Stimulated activated CD4-positive, alpha-beta T cell treated with anti-CD3 and anti-CD28 coated beads, TNF-alpha, amount 100 ng/mL, for 4 hours (primary cell): ENCODE measurements at regions not wholly inside any gene's neighbourhood (a gene's known extent, or its start where the extent isn't known, plus 50 kb on each side); places are given as distances from the start of the nearest gene placed in this dataset.

ENCODE experiments used
- DNase-seq, 3 experiments: peaks; one replicate each; pipeline ENCODE4 v3.0.0-alpha.2; 2020; ENCODE audit warnings: low read depth in 3 of 3

DNA sequence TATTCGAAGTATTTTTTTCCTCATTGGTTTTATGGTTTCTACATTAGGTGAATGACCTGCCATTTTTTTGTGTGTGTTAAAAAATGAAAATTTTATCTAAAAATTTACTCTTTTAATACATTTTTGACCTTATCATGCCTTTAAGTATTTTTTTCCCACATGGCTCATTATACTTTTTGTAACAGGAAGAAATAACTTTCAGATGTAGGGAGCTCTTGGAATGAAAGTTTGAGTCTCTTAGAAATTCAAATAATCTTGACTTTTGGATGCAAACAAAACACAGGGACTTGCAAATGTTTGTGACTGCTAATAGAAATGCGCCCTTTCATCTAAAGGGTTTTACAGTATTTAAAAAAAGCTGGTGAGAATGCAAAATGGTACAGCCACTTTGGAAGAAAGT is 457.9 kb downstream of the KLF5 start:
- no peak for DNase-seq

DNA sequence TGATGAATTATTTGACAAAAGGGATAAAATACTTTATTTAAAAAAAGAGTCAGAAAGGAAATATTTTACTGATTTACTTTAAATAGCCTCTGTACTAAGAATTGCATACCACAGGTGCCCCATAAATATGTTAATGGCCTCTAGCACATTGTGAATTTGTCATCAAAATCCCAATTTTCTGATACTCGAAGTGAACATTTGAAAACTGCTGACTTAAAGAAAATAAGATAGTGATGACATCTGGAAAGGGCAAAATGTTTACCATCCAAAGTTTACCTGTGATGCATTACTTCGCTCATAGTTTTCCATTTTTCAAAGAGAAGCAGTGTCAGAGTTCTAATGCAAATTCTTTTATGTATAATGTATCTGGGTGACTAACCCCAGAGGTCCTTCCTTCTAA is 455.4 kb downstream of the KLF5 start:
- DNase-seq, result no peak

DNA sequence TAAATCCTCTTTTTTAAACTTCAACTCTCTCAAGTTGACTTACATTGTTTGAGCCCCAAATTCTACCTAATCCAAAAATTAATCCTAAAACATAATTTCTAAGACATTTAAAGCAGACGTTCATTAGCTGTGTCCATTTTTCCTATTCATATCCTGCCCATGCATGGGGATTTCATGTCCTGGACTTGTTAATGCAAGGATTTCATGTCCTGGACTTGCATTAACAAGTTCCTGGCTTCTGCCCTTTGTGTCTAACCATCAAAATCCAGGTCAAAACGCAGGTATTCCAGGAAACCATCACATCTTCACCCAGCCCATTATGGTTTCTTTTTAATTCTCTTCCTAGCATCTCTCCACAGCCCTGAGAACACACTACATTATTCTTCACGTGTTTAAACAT is 454.9 kb downstream of the KLF5 start:
- no peak for DNase-seq

DNA sequence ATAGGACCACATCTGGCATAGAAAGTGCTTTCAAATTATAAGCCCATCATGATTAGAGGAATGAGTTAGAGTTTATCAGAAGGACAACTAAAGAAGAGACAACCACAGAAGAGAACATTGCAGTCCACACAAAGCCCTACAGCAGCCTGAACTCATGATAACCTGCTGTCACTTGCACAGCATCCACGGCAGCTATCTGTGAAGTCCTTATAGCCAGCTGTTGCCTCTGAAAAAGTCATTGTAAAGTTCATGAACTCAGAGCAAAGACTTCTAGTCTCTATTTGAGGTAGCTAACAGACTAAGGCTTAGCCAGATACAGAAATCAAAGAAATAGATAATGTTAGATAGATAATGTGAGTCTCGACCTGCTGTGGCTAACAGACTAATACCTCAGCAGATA is 450.0 kb downstream of the KLF5 start:
- DNase-seq, result no peak

DNA sequence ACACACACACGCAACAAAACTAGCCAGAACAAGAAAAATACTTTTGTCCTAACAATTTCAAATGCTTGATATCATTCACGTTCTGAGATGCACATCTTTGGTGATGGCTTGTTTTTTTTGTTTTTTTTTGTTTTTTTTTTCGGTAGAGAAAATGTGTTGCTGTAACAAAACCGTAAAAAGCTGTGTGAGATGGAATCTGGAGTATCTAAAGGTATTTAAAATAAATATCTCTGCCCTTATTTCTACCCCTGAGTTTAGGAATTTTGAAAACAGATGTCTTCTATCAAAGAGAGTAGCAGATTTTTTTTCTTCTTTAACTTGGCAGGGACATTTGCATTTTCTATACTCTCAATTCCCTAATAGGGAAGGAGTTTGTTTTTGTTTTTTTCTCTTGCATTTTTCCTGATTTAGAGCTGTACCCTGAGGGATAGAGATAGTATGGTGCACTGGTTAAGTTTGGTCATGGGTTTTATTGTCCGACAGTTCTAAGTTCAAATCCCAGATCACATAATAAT is 446.6 kb downstream of the KLF5 start:
- DNase-seq, result no peak

DNA sequence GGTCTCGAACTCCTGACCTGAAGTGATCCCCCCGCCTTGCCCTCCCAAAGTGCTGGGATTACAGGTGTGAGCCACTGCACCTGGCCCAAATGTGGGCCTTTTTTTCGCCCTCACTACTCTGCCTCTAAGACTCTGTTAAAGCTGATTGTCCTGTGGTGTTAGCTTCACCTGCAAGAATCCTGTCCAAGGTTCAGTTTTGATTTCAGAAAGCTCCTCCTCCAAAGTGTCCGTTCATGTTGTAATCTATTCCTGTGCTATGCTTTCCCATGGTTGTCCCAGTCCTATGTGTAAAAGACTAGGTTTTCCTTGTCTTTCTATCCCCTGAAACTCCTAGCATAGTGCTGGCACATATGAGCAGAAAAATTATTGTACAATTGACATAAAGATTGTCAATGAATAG is 440.9 kb downstream of the KLF5 start:
- no peak for DNase-seq

DNA sequence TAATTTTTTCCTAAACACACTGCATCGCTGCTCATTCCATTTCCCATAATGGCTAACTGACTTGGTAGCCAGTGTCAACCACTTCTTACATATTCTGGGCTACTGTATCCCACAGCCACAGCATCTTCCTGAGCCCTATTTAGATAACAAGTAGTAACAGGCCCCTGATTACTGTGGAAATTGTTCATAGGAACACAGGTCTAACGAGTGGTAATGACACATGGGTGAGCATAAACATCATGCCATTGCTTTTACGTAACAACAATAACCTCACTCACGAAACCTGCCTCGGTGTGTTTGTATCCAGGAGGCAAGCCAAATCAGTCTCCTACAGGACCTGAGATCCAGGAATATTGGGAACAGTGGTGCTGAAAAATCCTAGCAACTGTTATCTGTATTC is 438.6 kb downstream of the KLF5 start:
- DNase-seq, result no peak

DNA sequence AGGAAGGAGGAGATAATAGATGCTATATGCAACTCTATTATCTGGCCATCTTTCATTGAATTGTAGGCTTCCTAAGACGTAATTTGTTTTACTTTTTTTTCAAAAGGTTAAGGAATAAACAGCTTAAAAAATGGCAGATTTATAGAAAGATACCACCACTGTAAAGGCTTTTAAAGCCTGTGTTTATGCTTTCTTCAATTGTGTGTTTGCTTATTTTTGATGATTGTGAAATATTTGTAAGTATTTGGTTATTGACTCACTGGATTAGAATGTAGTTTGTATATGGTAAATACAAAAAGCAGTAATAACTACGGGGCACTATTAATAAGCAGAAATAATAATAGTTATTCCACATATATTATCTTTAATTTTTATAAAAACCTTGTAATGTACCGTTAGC is 437.9 kb downstream of the KLF5 start:
- DNase-seq, result no peak

DNA sequence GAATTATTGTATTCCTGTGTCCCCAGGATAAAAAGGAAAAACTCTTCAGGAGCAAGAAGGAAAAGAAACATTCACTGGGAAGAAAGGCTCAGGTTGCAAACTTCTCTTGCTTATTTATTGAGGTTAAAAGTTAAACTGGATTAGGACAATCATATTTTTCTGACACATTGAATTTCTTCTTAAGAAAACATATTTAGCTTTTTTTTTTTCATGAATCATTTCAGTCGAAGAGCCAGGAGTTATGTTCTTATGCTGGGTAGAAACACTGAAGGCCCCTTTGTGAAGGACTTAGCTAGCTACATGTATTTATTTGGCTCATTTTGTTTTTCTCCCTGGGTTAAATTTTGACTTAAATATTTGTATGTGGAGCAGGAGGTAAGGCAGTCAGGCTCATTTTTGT is 434.0 kb downstream of the KLF5 start:
- no peak for DNase-seq

DNA sequence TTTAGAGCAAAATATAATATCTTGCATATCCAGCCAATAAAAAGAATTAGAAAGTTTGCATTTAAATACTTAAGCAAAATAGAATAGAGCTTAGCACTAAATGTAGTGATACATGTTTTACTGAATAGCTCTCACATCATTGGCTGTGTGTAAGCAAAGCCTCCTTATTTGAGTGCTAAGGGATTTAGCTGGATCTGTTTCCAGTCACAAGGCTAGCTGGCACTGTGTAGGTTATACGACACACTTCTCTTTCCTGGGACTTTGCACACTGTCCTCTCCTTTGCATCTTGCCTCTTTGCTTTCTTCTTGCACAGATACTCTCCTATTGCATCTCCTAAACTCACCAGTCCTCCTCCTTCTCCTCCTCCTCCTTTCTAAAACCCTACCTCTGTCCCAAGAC is 423.8 kb downstream of the KLF5 start:
- no peak for DNase-seq

DNA sequence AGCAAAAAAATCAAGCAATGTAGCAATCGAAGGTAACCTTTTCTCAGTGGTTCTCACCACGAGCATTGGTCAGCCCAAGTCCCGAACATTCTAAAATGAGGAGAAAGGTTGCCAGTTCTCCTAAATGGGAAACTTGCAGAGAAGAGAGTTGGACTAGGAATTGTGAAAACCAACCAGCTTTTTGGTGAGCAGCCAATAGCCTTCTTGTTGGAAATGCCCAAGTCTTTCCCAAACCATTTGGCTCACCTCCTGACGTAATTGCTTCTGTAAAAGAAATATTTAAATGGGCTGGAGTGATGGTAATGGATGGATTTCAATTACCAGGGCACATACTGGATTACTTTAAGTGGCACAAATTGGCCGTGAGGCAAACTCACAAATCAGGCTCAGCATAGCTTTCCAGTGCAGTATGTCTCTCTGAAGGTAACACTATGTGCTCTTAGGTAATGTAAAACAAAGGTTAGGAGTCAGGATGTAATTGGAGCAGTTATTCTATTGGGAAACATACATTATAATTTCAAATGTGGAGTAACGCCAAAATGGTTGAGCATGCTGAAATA is 423.2 kb downstream of the KLF5 start:
- DNase-seq, result no peak

DNA sequence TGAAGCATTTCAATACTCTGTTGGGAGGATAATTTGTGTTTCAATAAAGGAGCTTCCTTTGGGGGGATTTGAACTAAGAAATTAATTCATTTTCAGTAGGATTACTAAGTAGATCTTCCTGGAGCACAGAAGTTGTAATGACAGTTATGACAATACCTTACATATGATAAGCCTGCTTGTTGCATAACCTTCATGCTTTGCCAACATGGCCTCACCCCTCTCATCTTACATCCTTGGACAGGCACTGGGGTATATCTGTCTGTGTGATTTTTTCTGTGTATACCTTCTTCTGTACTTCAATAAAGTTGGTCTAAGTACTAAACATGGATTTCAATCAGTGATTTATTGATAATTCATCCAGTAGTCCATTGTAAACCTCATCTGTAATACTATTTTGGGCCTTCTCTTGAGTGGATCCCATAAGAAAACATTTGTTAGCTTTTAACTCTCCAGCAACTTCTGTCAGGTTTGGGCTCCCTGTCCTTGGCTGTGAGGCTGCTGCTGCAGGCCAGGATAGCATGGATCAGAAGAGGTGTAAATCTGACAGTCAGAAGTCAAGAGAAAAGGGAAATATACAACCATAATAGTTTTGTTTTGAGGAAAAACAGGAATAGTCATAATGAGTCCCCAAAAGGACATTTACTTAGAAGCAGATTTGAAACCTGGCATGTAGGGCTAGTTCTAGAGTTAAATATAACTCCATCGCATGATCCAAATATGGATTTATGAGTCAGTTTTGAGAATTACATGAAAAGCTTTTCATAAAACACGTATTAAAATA is 422.2 kb downstream of the KLF5 start:
- no peak for DNase-seq

DNA sequence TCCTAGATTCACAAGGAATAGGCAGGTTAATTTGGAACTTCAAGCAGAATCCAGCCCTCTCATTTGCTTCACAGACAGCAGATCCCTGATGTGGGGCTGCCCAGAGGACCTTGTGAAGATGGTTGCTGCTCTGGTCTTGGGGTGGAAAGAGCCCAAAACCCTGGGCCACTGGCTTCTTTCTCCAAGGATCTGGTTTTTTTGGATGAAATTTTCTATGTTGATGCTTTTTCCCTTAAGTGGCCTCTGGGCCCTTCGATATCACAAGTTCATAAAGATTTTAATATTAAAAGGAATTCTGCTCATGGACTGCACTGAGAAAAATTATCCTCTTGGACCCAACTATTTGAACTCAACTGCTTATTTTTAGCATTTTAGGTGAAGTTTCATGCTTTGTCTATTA is 421.1 kb downstream of the KLF5 start:
- no peak for DNase-seq

DNA sequence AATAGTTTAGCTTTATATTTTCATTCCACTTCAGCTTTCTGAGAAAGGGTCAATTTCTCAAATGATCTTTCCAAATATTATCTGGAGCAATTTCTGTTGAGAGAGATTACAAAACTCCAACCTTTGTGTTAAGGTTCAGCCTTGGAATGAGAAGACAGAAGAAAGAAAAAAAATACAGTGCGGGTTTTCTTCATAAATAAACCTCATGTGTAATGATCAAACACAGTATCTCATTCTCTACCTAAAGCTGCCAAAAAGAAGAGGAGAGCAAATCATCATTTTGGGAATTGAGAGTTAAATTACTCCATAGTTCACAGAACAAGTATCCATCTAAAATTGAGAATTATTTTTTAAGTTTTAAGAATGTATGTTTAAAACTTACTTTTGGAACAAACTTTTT is 420.5 kb downstream of the KLF5 start:
- DNase-seq, result no peak

DNA sequence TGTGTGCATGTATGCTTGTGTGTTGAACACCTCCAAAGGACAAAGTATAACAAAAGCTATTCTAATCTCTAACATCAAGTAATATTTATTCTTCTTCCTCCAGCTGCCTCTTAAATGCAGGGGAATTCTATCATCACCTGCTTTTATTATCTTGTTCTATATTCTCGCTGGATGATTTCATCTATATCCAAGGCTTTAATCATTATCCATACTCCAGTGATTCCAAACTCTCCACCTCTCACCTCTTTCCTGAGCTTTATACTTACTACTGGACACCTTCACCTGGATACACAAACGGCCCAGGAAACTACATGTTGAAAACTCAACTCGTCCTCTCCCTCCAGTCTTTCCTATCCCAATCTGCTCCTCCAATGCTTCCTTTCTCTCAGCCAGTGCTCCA is 418.6 kb downstream of the KLF5 start:
- no peak for DNase-seq

DNA sequence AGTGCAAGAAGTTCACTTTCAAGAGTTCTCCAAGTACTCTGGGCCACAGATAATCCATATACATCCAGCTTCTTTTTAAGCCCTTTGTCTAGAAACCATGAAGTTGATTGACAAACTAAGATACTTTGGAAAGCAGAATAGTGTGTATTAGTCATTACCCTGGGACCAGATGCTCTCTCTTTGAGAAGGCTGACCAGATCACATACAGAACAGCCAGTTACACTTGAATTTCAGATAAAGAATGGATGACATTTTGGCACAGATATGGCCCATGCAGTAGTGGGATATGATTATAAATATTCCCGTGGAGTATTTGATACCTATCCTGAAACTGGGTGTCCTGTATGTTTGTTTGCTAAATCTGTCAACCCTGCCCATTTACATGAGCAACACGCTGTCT is 414.2 kb downstream of the KLF5 start:
- no peak for DNase-seq

DNA sequence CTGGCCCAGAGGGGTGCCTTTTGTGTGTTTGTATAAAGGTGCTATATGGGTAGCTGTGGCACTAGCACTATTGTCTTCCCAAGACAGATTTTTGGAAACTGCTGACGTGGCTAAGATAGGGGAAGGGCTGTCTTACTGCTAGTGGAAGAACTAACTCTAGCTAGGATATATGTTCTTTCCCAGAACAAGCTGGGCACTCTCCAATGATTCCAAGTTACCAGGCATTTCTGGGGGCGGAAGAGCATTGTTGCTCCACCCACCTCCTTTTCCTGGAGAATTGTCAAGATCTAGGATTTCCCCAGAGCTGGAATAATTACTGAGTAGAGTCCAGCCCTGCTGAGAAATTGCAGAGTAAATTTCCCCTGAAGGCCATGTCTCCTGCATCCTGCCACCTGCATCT is 408.3 kb downstream of the KLF5 start:
- DNase-seq, result no peak

DNA sequence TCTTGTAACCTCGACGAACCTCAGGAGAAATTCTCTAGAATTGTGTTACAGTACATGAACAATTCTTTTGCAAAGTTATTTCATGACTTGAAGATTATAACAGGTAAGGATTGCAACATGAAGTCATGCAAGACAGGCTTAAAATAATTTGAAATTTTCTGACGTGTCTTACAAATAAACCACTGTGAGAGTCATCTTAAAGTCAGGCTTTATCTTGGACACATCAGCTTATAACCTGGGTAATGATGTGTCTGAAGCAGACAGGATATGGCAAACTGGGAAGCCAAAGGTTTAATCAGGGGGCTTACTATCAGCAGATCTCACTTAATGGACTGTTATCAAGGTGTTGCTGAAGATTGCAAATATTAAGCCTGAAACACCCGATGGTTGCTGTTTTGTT is 407.8 kb downstream of the KLF5 start:
- DNase-seq, result no peak

DNA sequence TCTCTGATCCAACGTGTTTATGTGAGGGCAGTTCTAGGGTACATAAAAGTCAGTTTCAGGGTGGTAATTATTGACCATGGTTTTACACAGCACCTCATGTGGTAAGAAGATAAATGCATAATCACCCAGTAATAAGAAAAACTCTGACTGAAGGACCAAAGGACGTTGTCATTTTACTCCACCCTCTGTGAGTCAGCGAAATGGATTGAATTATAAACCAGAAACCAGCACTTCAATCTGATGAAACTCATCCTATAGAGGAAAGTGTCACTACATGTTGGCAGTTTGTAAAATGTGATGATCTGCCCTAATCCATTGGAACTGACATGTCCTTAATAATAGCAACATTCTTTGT is 406.8 kb downstream of the KLF5 start:
- DNase-seq, result no peak

DNA sequence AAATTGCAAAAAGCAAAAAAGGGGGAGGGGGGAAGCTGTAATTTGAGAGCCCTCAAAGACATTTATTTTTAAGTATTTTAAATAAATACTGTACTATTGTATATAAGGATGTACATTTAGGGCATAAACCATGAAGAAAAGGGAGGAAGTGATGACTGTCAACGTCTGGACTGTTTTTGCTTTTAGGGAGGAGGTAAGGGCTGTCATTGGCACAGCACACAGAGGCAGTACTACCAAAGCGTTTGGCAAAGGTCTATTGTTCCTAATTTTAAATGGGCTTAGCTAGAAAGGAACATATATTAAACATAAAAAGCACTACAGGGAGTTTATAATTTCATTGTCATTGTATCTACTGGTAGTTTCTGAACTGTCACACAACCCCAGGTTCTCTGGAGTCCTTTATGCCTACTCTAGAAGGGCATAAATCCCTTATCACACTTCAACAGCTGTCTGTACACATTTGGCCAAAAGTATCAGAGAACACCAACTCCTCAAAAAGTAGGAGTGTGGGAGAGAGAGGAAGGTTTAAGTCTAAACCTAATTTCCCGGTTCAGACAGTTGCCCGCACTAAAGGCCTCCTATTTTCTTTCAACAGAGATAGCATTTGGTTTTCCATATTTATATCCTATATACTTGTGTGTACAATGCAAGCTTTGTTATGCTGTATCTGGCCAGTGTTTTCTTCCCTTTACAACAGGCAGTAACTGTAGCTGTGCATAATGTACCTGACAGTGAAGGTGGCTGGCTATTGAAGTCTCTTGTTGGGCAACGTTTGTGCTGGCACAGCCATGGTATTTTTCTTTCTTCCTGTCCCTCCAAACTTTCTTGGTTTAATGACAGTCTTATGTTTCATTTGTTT is 406.2 kb downstream of the KLF5 start:
- DNase-seq, result no peak

DNA sequence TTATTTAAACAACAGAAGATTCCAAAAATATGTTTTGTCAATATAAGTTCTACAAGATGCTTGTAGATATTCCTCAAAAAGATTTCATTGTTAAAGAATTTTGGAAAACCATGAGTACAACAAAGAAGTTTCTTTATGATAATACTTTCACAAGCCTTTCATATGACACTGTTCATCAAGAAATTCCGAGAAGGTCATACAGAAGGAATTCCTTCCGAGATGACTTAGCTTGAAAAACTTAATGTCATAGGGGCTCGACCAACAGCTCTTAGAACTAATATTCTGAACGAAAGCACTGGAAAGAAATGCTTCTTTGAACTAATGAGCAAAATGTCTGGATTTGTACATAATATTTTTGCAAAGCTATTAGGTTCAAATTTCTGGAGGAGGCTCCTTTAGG is 403.4 kb downstream of the KLF5 start:
- DNase-seq, result no peak

DNA sequence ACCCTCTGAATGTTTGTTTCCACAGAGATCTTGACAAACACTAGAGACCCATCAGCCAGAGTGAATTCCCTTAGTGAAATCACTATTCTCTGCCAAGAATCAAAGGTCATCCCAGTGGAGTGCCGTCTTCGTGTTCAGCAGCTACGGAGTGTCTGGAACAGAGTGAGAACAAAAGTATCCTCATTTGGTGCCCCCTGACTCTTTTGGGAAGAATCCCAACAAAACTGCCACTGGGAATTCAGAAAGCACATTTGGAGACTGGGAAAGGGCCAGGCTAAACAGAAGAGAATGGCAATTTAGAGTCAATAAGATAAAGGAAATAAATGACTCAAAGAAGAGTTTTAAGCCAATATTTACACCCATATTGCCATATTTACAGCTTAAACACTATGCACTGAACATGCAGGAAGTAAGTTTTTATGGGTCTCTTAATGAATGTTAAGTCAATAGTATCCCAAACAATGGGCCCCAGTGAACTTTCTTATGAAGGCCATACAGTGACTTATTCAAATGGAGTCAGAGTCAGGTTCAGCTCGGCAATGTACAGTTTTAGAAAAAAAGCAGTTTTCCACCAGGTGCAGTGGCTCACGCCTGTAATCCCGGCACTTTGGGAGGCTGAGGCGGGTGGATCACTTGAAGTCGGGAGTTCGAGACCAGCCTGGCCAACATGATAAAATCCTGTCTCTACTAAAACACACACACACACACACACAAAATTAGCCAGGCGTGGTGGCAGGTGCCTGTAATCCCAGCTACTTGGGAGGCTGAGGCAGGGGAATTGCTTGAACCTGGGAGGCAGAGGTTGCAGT is 392.6 kb downstream of the KLF5 start:
- DNase-seq, result no peak
